Dermis microvascular lymphatic vessel endothelial cell (primary cell): ENCODE measurements at regions not wholly inside any gene's neighbourhood (a gene's known extent, or its start where the extent isn't known, plus 50 kb on each side); places are given as distances from the start of the nearest gene placed in this dataset.
"Not testable (repeated sequence)": the region's sequence is repeated elsewhere in the genome, so short reads cannot be mapped to it uniquely, and the experiment has no call there.

Experiments used
- DNase-seq, 2 donors: peaks; one replicate each; pipeline versions ENCODE4 v3.0.0 to v3.0.0-alpha.2; 2010; ENCODE audit warnings: low read depth in 2 of 2

DNA sequence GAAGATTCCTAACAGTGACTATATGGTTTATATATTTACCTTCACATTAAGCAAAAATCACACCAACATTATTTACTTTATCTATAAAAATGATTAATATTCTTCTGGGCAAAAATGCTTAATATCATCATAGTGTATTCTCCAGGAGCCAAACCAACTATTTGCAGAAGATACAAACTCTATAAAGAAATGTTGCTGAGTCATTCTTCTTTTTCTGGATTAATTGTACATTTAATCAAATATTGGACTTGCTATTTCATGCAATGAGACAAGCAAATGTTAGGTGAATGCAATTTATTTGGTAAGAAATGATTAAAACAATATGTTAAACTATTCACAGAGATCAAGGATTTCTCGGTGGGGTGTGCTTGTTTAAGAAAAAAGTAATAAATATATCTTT lies 1075.8 kb downstream of the PCDH9 start:
- no peak for DNase-seq

DNA sequence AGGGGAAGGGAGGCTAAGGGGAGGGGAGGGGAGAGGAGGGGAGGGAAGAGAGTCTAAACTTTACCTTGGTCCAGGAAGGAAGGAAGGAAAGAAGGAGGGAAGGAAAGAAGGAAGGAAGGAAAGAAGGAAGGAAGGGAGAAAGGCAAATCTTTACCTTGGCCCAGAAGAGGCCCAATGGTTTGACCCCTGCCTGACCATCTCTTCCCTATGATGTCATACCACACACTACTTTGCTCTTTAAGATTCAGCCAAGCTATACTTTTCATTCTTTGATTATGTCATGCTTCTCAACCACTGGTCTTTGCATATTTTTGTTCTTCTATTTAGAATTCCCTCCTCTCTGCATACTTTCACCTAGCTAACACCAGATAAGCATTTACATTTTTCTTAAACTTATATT lies 1077.5 kb downstream of the PCDH9 start:
- DNase-seq: no peak

DNA sequence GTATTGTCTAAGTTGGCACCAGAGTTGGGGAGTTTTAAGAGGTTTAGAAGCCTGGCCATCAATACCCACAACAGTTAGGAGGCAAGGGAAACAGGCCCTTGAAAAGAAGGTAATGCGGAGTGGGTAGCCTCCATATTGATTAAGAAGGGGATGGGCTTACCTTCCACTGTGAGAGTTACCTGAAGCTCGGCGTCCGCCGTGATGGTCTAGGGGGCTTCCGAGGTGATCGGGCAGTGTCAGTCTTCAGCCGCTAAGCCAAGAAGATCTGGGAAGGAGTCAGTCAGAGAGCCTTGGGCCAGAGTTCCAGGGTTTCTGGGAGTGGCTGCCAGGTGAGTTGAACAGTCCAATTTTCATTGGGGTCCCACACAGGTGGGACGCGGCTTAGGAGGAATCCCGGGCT lies 1085.8 kb downstream of the PCDH9 start:
- DNase-seq: not testable (repeated sequence)

DNA sequence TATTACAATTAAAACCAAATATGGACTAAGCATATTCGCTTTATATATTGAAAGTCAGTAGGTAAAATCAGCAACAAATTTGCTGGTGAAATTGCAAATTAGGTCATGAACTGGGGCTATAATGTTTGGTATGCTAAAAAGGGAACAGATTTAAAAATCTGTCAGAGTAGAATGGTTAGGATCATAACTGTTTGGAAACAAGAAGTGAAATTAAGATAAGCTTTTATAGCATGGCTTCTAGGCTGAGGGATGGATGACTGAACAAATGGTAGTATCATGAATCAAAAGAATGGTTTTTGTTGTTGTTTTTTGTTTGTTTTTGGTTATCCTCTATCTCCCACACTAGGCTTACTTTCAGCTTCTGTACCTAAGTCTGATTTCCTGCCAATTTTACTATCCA lies 1090.4 kb downstream of the PCDH9 start:
- no peak for DNase-seq

GRCh38 chr13:66139250-66139649 lies 1090.9 kb downstream of the PCDH9 start:
- DNase-seq: no peak

- no peak for DNase-seq
Measured at GRCh38 chr13:66138172-66138811, 1091.8 kb downstream of the PCDH9 start.

GRCh38 chr13:66137384-66137783 lies 1092.8 kb downstream of the PCDH9 start:
- DNase-seq: no peak

DNA sequence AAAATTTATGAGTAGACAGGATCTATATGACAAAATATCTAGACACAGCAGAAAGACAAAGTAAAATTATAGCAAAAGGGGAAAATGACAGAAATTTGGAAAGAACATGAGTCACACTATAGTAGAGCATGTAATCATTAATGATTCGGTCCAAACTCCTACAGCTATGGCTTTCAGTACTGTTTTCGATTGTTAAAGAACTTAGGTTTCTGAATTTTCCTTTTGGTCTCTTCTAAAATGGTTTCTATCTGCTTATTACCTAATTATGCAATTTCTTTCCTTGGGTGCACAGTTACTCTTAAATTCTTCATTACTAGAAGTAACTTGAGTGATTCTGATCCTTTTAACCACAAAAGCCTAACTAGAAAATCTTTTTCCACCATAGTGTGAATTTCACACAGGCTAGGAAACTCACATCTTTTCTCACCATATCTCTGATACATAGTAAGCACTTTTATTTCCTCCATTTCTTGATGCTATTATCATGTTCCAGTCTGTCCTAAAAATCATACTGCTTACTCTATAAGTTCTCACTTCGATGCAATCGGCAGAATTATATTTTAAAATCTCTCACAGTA lies 1101.4 kb downstream of the PCDH9 start:
- no peak for DNase-seq

GRCh38 chr13:66128201-66128600 lies 1101.9 kb downstream of the PCDH9 start:
- no peak for DNase-seq

DNA sequence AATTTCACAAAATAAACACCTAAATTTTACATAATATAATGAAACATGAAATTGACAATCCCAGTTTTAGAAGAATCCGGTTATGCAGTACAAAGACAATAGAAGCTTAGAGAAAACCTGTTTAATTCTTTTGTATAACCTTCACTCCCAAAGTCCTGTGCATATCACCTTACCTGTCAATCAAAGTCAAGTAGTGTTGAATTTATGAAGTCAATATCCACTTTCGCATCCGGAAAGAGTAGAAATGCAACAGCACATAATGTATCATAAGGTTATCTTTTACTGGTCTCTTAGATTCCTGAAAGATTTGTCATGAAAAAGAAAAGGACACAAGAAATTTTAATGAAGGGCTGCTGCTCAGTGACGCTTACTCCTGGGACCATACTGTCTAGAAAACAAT lies 1112.6 kb downstream of the PCDH9 start:
- no peak for DNase-seq

DNA sequence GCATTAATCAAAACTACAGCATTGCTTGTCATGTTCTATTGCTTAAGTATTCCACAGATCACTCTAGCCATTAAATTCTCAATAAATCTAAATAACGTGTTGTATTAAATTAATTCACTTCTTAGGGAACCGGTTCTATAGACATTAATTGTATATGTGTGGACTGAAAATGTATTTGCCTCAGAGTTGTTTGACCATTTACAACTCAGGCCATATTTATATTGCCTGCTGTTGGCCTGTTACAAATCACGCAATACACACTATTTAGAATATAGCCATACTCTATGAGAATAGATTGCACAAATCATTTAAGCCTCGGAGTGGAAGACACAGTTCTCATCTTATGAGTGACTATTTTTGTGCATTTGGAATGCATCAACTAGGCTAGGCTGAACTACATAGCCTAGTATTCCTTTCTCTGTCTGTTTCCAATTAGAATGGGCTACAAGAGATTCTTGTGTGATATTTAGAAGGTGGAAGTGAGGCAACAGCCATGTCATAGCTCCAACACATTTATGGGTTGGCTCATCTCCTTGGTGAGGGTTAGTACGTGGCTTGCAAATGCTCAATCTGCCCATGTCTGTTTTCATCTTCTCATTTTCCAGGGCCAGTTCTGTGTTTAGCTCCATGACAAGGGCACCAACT lies 1116.1 kb downstream of the PCDH9 start:
- DNase-seq: no peak

GRCh38 chr13:66111628-66112027 lies 1118.5 kb downstream of the PCDH9 start:
- no peak for DNase-seq

GRCh38 chr13:66106246-66106645 lies 1123.9 kb downstream of the PCDH9 start:
- DNase-seq: no peak

DNA sequence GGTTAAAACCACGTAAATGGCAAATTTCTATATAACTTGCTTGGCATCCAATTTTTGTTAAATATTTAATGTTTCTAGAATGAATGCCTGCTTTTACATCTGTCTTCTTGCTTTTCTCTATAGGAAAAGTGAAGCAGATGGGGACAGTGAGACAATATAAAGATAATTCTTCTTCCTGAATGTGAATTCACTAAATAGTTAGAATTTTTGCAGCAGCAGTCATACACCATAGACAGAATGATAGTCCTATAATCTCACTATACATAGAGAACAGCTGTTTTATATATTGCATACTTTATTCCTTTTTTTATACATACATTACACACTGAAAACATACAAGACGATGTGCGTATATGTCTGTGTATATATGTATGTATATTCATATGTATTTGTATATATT lies 1127.3 kb downstream of the PCDH9 start:
- DNase-seq: no peak

- DNase-seq: no peak
Measured at GRCh38 chr13:66099825-66100224, 1130.3 kb downstream of the PCDH9 start.

DNA sequence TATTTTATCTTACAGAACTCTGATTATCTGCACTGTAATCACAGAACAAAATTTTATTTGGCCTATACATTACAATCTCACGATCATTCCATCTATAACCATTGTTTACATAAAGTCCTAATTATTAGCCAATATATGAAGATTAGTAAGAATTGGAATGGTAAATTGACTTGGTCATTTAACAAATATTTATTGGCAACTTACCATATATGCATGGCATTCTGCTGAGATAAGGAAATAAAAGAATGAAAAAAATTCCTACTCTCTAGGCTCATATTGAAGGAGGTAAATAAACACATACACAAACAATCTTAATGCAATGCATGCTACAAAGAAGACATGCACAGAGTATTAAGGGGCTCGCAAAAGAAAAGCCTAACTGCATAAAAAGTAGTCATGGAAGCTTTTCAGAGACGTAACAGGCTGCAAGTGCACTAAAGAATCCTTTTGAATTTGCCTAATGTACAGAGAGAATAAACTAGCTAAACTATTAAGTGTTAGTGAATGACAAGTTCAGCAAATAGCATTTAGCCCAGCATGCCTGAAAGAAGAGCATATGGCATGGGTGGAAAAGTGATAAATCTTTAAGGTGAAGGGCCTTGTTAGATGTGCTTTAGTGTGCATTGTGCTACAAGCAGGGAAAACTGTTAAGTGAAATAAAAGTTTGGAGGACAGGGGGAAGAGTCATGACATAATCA lies 1131.1 kb downstream of the PCDH9 start:
- DNase-seq: no peak

DNA sequence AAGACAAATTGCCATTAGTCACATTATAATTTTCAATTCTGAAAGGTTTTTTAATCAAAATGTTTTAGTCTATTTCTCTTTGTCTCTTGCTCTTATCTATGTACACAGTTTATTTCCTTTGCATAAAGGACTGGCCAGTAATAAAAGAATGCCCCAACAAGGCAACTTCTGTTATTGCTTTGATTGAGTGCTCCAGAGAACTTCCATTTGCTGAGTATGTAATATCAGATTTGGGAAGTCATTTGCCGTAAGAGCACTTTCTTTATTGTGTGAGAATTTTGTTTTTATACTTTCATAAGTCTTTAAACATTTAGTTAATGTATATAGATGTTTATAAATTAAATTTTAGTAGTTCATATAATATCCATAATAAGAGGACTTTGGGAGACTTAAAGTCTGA lies 1140.4 kb downstream of the PCDH9 start:
- no peak for DNase-seq

GRCh38 chr13:66087269-66087710 lies 1142.8 kb downstream of the PCDH9 start:
- no peak for DNase-seq

DNA sequence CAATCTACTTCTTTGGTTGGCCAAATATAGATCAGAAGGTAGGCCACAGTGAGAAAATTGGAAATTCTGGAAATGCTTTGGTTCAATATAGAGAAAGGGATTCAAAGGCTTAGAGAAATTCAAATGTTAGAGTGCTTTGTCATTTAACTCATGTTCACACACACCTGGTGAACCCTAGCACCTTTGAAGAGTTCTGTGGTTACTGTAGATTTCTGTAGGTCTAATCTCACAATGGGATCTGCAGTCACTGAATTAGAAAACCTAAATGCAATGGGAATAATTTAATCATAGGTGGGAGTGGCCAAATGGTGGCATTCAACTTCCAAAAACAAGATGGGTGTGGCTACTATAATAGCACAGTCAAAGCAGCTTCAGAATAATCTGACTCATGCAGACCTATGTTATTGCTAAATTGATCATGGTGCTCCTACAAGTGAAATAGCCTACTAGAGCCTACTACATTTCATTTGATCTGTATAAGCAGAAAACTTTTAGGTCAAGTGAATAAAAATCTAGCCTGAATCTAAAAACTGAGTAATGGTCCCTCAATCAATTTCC lies 1152.9 kb downstream of the PCDH9 start:
- DNase-seq: no peak

- no peak for DNase-seq
Measured at GRCh38 chr13:66076417-66076816, 1153.7 kb downstream of the PCDH9 start.

DNA sequence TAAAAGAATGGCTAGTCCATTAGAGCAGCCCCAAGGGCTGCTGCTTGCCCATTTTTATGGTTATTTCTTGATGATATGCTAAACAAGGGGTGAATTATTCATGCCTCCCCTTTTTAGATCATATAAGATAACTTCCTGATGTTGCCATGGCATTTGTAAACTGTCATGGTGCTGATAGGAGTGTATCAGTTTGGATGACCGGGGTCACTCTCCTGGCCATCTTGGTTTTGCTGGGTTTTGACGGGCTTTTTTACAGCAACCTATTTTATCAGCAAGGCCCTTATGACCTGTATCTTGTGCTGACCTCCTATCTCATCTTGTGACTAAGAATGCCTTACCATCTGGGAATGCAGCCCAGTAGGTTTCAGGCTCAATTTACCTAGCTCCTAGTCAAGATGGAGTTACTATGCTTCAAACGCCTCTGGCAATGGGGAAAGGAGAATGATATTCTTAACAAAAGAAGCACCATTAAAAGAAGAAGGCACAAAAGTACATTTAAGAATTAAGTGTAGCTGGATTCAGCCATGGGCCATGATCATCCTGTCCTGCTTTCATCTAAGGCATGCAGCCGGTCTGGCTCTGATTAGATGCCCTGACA lies 1156.0 kb downstream of the PCDH9 start:
- no peak for DNase-seq

DNA sequence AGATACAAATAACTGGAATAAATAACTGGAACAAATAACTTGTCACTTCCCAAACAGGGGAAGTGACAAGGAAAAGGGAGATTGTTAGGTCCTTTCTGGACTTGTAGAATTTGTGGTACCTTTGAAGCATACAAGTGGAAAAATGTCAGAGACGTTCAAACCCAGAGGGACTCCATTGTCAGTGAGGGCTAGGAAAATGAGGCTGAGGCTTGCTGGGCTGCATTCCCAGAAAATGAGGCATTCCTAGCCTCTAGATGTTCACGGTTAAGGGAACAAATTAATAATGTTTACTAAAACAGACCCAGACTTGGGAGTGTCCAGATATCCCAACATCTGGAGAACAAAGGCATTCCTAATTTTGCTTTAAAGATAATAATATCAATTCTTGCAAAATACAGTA lies 1158.0 kb downstream of the PCDH9 start:
- DNase-seq: not testable (repeated sequence)
